ENCODE measurements at regions not wholly inside any gene's neighbourhood (a gene's known extent, or its start where the extent isn't known, plus 50 kb on each side); places are given as distances from the start of the nearest gene placed in this dataset.

DNA sequence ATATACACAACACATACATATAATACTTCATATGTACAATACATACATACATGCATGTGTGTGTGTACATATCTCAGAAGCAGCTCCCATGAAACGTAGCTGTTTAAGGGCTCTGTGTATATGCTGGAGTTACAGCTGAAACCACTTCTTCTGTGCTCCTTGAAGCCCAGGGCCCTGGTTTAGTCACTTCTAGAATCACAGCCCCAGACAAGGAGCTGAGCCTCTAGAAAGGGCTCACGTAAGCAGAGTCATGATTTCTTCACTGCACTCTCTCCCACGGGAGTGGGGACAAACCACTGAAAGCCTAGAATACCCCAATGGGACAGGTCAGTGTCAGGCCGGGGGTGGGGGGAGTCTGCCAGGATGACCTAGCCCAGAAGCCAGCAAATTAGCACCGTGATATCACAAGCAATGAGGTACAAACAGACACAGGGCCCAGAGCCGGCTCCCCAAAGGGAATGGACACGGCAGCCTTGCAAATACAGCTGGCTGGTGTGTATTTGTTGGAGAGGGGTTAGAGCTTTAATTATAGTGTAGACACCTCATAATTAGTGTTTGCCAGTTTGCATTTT lies 90.3 kb downstream of the C1QL2 start:
- H3K36me3 ChIP-seq (ENCODE audit: control insufficient read depth in 4 of 4, insufficient read depth in 4 of 4, low read length in 4 of 4): no peaks in the 10 kb centered on the region
- H3K9ac ChIP-seq (ENCODE audit: insufficient read depth in 1 of 2, low read length in 2 of 2): no peak overlapping the region
- H3K4me3 ChIP-seq: no peak overlapping the region
- no peaks in the 10 kb centered on the region for H3K27me3 ChIP-seq (ENCODE audit: control insufficient read depth in 3 of 3, insufficient read depth in 3 of 3, low read length in 2 of 3)
- WGBS, 2 donors: 70% methylated on average over 7 of the region's 7 CpGs
- H3K9me3 ChIP-seq (ENCODE audit: control insufficient read depth in 4 of 4, insufficient read depth in 3 of 4, low read length in 3 of 4): no peaks in the 10 kb centered on the region
- TF ChIP-seq, protein P1, sequence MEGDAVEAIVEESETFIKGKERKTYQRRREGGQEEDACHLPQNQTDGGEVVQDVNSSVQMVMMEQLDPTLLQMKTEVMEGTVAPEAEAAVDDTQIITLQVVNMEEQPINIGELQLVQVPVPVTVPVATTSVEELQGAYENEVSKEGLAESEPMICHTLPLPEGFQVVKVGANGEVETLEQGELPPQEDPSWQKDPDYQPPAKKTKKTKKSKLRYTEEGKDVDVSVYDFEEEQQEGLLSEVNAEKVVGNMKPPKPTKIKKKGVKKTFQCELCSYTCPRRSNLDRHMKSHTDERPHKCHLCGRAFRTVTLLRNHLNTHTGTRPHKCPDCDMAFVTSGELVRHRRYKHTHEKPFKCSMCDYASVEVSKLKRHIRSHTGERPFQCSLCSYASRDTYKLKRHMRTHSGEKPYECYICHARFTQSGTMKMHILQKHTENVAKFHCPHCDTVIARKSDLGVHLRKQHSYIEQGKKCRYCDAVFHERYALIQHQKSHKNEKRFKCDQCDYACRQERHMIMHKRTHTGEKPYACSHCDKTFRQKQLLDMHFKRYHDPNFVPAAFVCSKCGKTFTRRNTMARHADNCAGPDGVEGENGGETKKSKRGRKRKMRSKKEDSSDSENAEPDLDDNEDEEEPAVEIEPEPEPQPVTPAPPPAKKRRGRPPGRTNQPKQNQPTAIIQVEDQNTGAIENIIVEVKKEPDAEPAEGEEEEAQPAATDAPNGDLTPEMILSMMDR (IDR thresholded peaks at IDR 0.05; ENCODE audit: control extremely low read depth, extremely low read depth): no peak
- no peak for ATAC-seq (ENCODE audit: insufficient read depth, low FRiP score)
- no peak overlapping the region for H3K27ac ChIP-seq (ENCODE audit: low read depth in 1 of 2, low read length in 1 of 2)
- no peak for DNase-seq
- H3K4me1 ChIP-seq (ENCODE audit: control insufficient read depth in 5 of 5, insufficient read depth in 5 of 5, low read length in 5 of 5): no peaks in the 10 kb centered on the region

DNA sequence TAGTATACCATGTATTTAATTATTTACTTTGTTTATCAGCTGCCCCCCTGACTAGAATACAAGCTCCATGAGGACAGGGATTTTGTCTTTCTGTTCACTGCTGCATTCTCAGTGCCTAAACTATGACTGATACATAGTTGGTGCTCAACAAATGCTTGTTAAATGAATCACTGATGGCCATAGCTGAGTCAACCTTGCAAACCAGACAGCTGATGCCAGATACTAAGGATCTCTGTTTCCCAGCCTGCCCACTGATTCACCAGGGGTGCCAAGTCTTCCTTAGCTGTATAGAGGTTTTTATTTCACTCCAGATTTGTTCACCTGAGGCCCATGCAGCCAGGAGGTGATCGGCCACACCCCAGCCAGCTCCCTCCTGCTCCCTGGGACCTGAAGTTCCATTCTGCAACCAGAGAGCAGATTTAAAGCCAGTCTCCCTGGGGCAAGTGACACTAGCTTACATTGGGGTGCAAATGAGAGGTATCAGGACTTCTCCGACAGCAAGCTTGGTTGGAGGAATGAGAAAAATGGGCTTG lies 92.2 kb downstream of the C1QL2 start:
- ATAC-seq (ENCODE audit: insufficient read depth, low FRiP score): no peak

DNA sequence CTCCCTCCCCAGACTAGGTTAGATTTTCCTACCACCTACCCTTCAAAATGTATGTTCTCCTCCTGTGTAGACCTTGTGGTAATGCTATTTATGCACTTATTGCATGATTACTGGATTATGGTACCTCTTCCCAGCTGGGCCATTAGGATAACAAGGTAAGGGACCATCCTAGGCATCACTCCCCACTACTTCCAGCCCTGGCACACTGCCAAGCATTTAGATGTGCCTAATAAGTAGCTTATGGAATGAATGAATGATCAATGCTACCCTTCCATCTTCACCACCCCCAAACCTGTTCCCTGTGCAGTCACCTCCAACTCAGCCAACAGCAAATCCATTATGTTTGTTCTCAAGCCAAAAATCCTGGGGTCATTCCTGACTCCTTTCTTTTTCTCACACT lies 93.4 kb downstream of the C1QL2 start:
- ATAC-seq (ENCODE audit: insufficient read depth, low FRiP score): no peak
- Histone ChIP-seq H3K4me1 (ENCODE audit: control insufficient read depth in 5 of 5, insufficient read depth in 5 of 5, low read length in 5 of 5) (no peaks in the 10 kb centered on the region), H3K36me3 (ENCODE audit: control insufficient read depth in 4 of 4, insufficient read depth in 4 of 4, low read length in 4 of 4) (no peaks in the 10 kb centered on the region), H3K4me3 (no peak overlapping the region), H3K27me3 (ENCODE audit: control insufficient read depth in 3 of 3, insufficient read depth in 3 of 3, low read length in 2 of 3) (no peaks in the 10 kb centered on the region), H3K9ac (ENCODE audit: insufficient read depth in 1 of 2, low read length in 2 of 2) (no peak overlapping the region), H3K9me3 (ENCODE audit: control insufficient read depth in 4 of 4, insufficient read depth in 3 of 4, low read length in 3 of 4) (no peaks in the 10 kb centered on the region), H3K27ac (ENCODE audit: low read depth in 1 of 2, low read length in 1 of 2) (no peak overlapping the region)
- DNase-seq: no peak
- TF ChIP-seq, protein P1 (IDR thresholded peaks at IDR 0.05; ENCODE audit: control extremely low read depth, extremely low read depth): no peak

More for the DNA sequence above, 92.2 kb downstream of the C1QL2 start:
- H3K9me3 ChIP-seq (ENCODE audit: control insufficient read depth in 4 of 4, insufficient read depth in 3 of 4, low read length in 3 of 4): no peaks in the 10 kb centered on the region
- no peak overlapping the region for H3K27ac ChIP-seq (ENCODE audit: low read depth in 1 of 2, low read length in 1 of 2)
- H3K36me3 ChIP-seq (ENCODE audit: control insufficient read depth in 4 of 4, insufficient read depth in 4 of 4, low read length in 4 of 4): no peaks in the 10 kb centered on the region
- H3K9ac ChIP-seq (ENCODE audit: insufficient read depth in 1 of 2, low read length in 2 of 2): no peak overlapping the region
- no peaks in the 10 kb centered on the region for H3K27me3 ChIP-seq (ENCODE audit: control insufficient read depth in 3 of 3, insufficient read depth in 3 of 3, low read length in 2 of 3)
- DNase-seq: no peak
- TF ChIP-seq, protein P1 (IDR thresholded peaks at IDR 0.05; ENCODE audit: control extremely low read depth, extremely low read depth): no peak
- H3K4me1 ChIP-seq (ENCODE audit: control insufficient read depth in 5 of 5, insufficient read depth in 5 of 5, low read length in 5 of 5): no peaks in the 10 kb centered on the region
- no peak overlapping the region for H3K4me3 ChIP-seq
- WGBS, 2 donors: 90 to 96% methylated on average over 2 of the region's 2 CpGs

DNA sequence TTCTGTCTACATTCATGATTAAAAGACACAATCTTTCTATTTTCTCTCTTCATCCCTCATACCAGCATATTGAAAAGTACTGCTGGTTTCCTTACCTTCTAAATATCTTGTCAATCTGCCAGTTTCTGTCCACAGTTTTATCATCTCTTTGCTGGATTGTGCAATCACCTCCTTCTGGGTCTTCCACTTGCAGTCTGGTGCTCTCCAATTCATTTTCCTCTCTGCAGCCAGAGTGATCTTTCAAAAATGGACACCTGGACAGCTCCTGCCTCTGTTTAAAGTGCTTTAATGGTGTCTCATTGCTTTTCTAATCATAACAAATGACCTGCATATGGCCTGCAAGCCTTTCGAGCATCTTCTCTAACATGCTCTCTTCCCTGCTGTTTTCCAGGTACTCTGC lies 94.0 kb downstream of the C1QL2 start:
- Histone ChIP-seq H3K4me1 (ENCODE audit: control insufficient read depth in 5 of 5, insufficient read depth in 5 of 5, low read length in 5 of 5) (no peaks in the 10 kb centered on the region), H3K9me3 (ENCODE audit: control insufficient read depth in 4 of 4, insufficient read depth in 3 of 4, low read length in 3 of 4) (no peaks in the 10 kb centered on the region), H3K27ac (ENCODE audit: low read depth in 1 of 2, low read length in 1 of 2) (no peak overlapping the region), H3K9ac (ENCODE audit: insufficient read depth in 1 of 2, low read length in 2 of 2) (no peak overlapping the region), H3K36me3 (ENCODE audit: control insufficient read depth in 4 of 4, insufficient read depth in 4 of 4, low read length in 4 of 4) (no peaks in the 10 kb centered on the region), H3K4me3 (no peak overlapping the region), H3K27me3 (ENCODE audit: control insufficient read depth in 3 of 3, insufficient read depth in 3 of 3, low read length in 2 of 3) (no peaks in the 10 kb centered on the region)
- ATAC-seq (ENCODE audit: insufficient read depth, low FRiP score) (no peak), DNase-seq (no peak)
- 61 to 81% methylated on average over 1 of the region's 1 CpG for WGBS, 2 donors
- TF ChIP-seq, protein P1 (IDR thresholded peaks at IDR 0.05; ENCODE audit: control extremely low read depth, extremely low read depth): no peak
